ACHN (cell line): ENCODE measurements at regions not wholly inside any gene's neighbourhood (a gene's known extent, or its start where the extent isn't known, plus 50 kb on each side); places are given as distances from the start of the nearest gene placed in this dataset.
"Not testable (repeated sequence)": the region's sequence is repeated elsewhere in the genome, so short reads cannot be mapped to it uniquely, and the experiment has no call there.

Experiments
- DNase-seq: peaks from one replicate; pipeline ENCODE4 v3.0.0-alpha.2; 2015
- in situ Hi-C: cut with HindIII; loops from 2 replicates; pipeline ENCODE4 v1.10.0; 2017; ENCODE audit warnings: low sequenced_read_pairs, low pct_ligation_motif_present, low pct_unique_long_range_greater_than_20kb

GRCh38 chr4:124046190-124046589 lies 649.6 kb downstream of the SPRY1 start:
- no peak for DNase-seq
- in situ Hi-C loops: no loop called here

GRCh38 chr4:124053872-124054538 lies 657.4 kb downstream of the SPRY1 start:
- in situ Hi-C loops: no loop called here
- no peak for DNase-seq

GRCh38 chr4:124055336-124055735 lies 657.2 kb downstream of the ANKRD50 start:
- in situ Hi-C loops: no loop called here
- no peak for DNase-seq

- in situ Hi-C loops: no loop called here
These were observed 656.6 kb downstream of the ANKRD50 start for GRCh38 chr4:124055896-124056295.

GRCh38 chr4:124060261-124060918 lies 652.1 kb downstream of the ANKRD50 start:
- in situ Hi-C loops: no loop called here

More at GRCh38 chr4:124055896-124056295, 656.6 kb downstream of the ANKRD50 start:
- DNase-seq: no peak

GRCh38 chr4:124061413-124061812 lies 651.1 kb downstream of the ANKRD50 start:
- DNase-seq: no peak
- in situ Hi-C loops: no loop called here

More at GRCh38 chr4:124060261-124060918, 652.1 kb downstream of the ANKRD50 start:
- no peak for DNase-seq

- DNase-seq: no peak
- in situ Hi-C loops: no loop called here
These were observed 647.1 kb downstream of the ANKRD50 start for GRCh38 chr4:124065422-124065821.

GRCh38 chr4:124065936-124066335 lies 646.6 kb downstream of the ANKRD50 start:
- no peak for DNase-seq
- in situ Hi-C loops: no loop called here

- no peak for DNase-seq
- in situ Hi-C loops: no loop called here
These were observed 645.9 kb downstream of the ANKRD50 start for GRCh38 chr4:124066595-124066994.

- in situ Hi-C loops: no loop called here
- DNase-seq: no peak
These were observed 645.5 kb downstream of the ANKRD50 start for GRCh38 chr4:124067046-124067445.

- in situ Hi-C loops: no loop called here
- DNase-seq: no peak
These were observed 641.6 kb downstream of the ANKRD50 start for GRCh38 chr4:124070688-124071484.

- in situ Hi-C loops, DNase-seq: not testable (repeated sequence)
These were observed 637.3 kb downstream of the ANKRD50 start for GRCh38 chr4:124075276-124075675.

- DNase-seq: no peak
- in situ Hi-C loops: no loop called here
These were observed 633.3 kb downstream of the ANKRD50 start for GRCh38 chr4:124079174-124079780.

GRCh38 chr4:124083711-124084110 lies 628.8 kb downstream of the ANKRD50 start:
- DNase-seq: no peak
- in situ Hi-C loops: no loop called here

GRCh38 chr4:124085561-124086180 lies 626.9 kb downstream of the ANKRD50 start:
- no peak for DNase-seq
- in situ Hi-C loops: no loop called here

GRCh38 chr4:124090021-124090420 lies 622.5 kb downstream of the ANKRD50 start:
- no peak for DNase-seq
- in situ Hi-C loops: no loop called here

GRCh38 chr4:124092101-124092500 lies 620.4 kb downstream of the ANKRD50 start:
- in situ Hi-C loops: no loop called here

GRCh38 chr4:124092541-124092984 lies 620.0 kb downstream of the ANKRD50 start:
- no peak for DNase-seq
- in situ Hi-C loops: no loop called here

More at GRCh38 chr4:124092101-124092500, 620.4 kb downstream of the ANKRD50 start:
- DNase-seq: no peak
